GM18502 (cell line): ENCODE measurements at regions not wholly inside any gene's neighbourhood (a gene's known extent, or its start where the extent isn't known, plus 50 kb on each side); places are given as distances from the start of the nearest gene placed in this dataset.

Source experiments
- ATAC-seq: cut with Tn5 transposase; IDR thresholded peaks from one replicate; pipeline ENCODE4 v1.9.1; 2021; ENCODE audit warnings: mild to moderate bottlenecking; ENCODE audit not compliant: unreplicated experiment, poor library complexity

GRCh38 chr15:97875025-97875512 lies 85.4 kb upstream of the ARRDC4 start:
- ATAC-seq = no peak

GRCh38 chr15:97875513-97876280 lies 84.8 kb upstream of the ARRDC4 start:
- no peak for ATAC-seq

- no peak for ATAC-seq
Observed at GRCh38 chr15:97876281-97876675, 84.2 kb upstream of the ARRDC4 start.

GRCh38 chr15:97881346-97881965 lies 79.0 kb upstream of the ARRDC4 start:
- ATAC-seq = no peak

GRCh38 chr15:97884513-97885131 lies 75.9 kb upstream of the ARRDC4 start:
- ATAC-seq = no peak

GRCh38 chr15:97890307-97890706 lies 70.2 kb upstream of the ARRDC4 start:
- no peak for ATAC-seq

GRCh38 chr15:97892167-97892938 lies 68.2 kb upstream of the ARRDC4 start:
- no peak for ATAC-seq

GRCh38 chr15:97893967-97894366 lies 66.5 kb upstream of the ARRDC4 start:
- no peak for ATAC-seq

- ATAC-seq = no peak
Observed at GRCh38 chr15:97899981-97900380, 60.5 kb upstream of the ARRDC4 start.

- ATAC-seq = no peak
Observed at GRCh38 chr15:97902140-97902780, 58.2 kb upstream of the ARRDC4 start.

- ATAC-seq = no peak
Observed at GRCh38 chr15:97903560-97903959, 56.9 kb upstream of the ARRDC4 start.

GRCh38 chr15:97903971-97904572 lies 56.4 kb upstream of the ARRDC4 start:
- no peak for ATAC-seq

GRCh38 chr15:97909291-97909891 lies 51.1 kb upstream of the ARRDC4 start:
- peak; percentile 97 for ATAC-seq
